ENCODE measurements at regions not wholly inside any gene's neighbourhood (a gene's known extent, or its start where the extent isn't known, plus 50 kb on each side); places are given as distances from the start of the nearest gene placed in this dataset.

- TF ChIP-seq MAFF (IDR thresholded peaks at IDR 0.05; ENCODE audit: low read depth, low read length) (no peak), SP1 (IDR thresholded peaks at IDR 0.05) (no peak), SP1 (CRISPR knock-in tag; IDR thresholded peaks at IDR 0.05) (no peak), ZMYM4 (CRISPR knock-in tag; IDR thresholded peaks at IDR 0.05) (0 out of 2 replicates have a peak, but pooled peaks have one; percentile 28), MIER3 (CRISPR knock-in tag; IDR thresholded peaks at IDR 0.05; ENCODE audit: borderline replicate concordance) (0 out of 2 replicates have a peak, but pooled peaks have one; percentile 20), E2F5 (CRISPR knock-in tag; conservative IDR thresholded peaks at IDR 0.05) (no peak), ZMYM2 (CRISPR knock-in tag; IDR thresholded peaks at IDR 0.05) (no peak), ZFP37 (CRISPR knock-in tag; IDR thresholded peaks at IDR 0.05; ENCODE audit: borderline replicate concordance) (no peak), TBX2 (CRISPR knock-in tag; IDR thresholded peaks at IDR 0.05; ENCODE audit: borderline replicate concordance) (peak; percentile 68; the same call in 1 of the 2 replicates), SALL1 (CRISPR knock-in tag; IDR thresholded peaks at IDR 0.05) (peak; percentile 46), ZNF317 (CRISPR knock-in tag; IDR thresholded peaks at IDR 0.05) (0 out of 2 replicates have a peak, but pooled peaks have one; percentile 23), ATF7 (IDR thresholded peaks at IDR 0.05) (peak; percentile 57; the same call in 1 of the 2 replicates), ATF7 (CRISPR knock-in tag; IDR thresholded peaks at IDR 0.05) (no peak), ZNF12 (CRISPR knock-in tag; IDR thresholded peaks at IDR 0.05) (no peak), ZNF501 (CRISPR knock-in tag; IDR thresholded peaks at IDR 0.05) (0 out of 2 replicates have a peak, but pooled peaks have one; percentile 25), ZZZ3 (CRISPR knock-in tag; IDR thresholded peaks at IDR 0.05; ENCODE audit: borderline replicate concordance) (no peak), MED8 (CRISPR knock-in tag; IDR thresholded peaks at IDR 0.05; ENCODE audit: insufficient replicate concordance) (no peak), ZMYM3 (CRISPR knock-in tag; IDR thresholded peaks at IDR 0.05) (peak; percentile 34; the same call in 1 of the 2 replicates), MEIS2 (CRISPR knock-in tag; IDR thresholded peaks at IDR 0.05) (0 out of 2 replicates have a peak, but pooled peaks have one; percentile 34), ZNF296 (CRISPR knock-in tag; conservative IDR thresholded peaks at IDR 0.05) (no peak), CEBPG (CRISPR knock-in tag; IDR thresholded peaks at IDR 0.05) (peak; percentile 37), CREB1 (IDR thresholded peaks at IDR 0.05) (peak; percentile 46; the same call in 1 of the 2 replicates), CREB1 (CRISPR knock-in tag; IDR thresholded peaks at IDR 0.05) (no peak), NFYB (CRISPR knock-in tag; IDR thresholded peaks at IDR 0.05) (no peak), JUN (CRISPR knock-in tag; IDR thresholded peaks at IDR 0.05) (no peak), HNF1A (IDR thresholded peaks at IDR 0.05; ENCODE audit: low read depth) (peak; percentile 86), HNF1A (CRISPR knock-in tag; IDR thresholded peaks at IDR 0.05; ENCODE audit: borderline replicate concordance) (peak; percentile 75; the same call in 1 of the 2 replicates), ATAD3A (CRISPR knock-in tag; IDR thresholded peaks at IDR 0.05) (no peak), CERS6 (CRISPR knock-in tag; IDR thresholded peaks at IDR 0.05) (no peak)
Measured at GRCh38 chr13:99829593-99830239, 141.9 kb downstream of the ZIC5 start (continued).
